Cardiac fibroblast (primary cell): ENCODE measurements at regions not wholly inside any gene's neighbourhood (a gene's known extent, or its start where the extent isn't known, plus 50 kb on each side); places are given as distances from the start of the nearest gene placed in this dataset.

Experiments used
- DNase-seq, 2 donors: peaks; one replicate each; pipeline versions ENCODE4 v3.0.0 to v3.0.0-alpha.2; 2010; ENCODE audit warnings: low read depth in 2 of 2
- H3K4me3 ChIP-seq, 2 donors: replicated peaks in 1 of 2; 1 replicate in 1 of 2; 2 replicates in 1 of 2; pipeline ENCODE4 v1.5.1; 2011; ENCODE audit warnings: low read depth in 2 of 2, low read length in 2 of 2, mild to moderate bottlenecking in 2 of 2, moderate library complexity in 1 of 2
- CTCF ChIP-seq: IDR thresholded peaks from one replicate; pipeline ENCODE4 v1.5.1; 2011; ENCODE audit warnings: low read depth, mild to moderate bottlenecking, low read length, inconsistent platforms

GRCh38 chr5:98069876-98070512 is 703.5 kb upstream of the RGMB start:
- peak in 1 of 2 donors; percentile 43 for DNase-seq
- TF ChIP-seq CTCF: no peak
- no peak overlapping the region for H3K4me3 ChIP-seq

- H3K4me3 ChIP-seq: no peak overlapping the region
- DNase-seq: no peak
- TF ChIP-seq CTCF: no peak
These were observed 700.5 kb upstream of the RGMB start for GRCh38 chr5:98072921-98073320.

- no peak overlapping the region for H3K4me3 ChIP-seq
- DNase-seq: no peak
- TF ChIP-seq CTCF: no peak
These were observed 697.0 kb upstream of the RGMB start for GRCh38 chr5:98076501-98076900.

GRCh38 chr5:98085593-98085992 is 687.9 kb upstream of the RGMB start:
- TF ChIP-seq CTCF: no peak
- no peak overlapping the region for H3K4me3 ChIP-seq
- DNase-seq: no peak

GRCh38 chr5:98095072-98095471 is 678.4 kb upstream of the RGMB start:
- TF ChIP-seq CTCF: no peak
- H3K4me3 ChIP-seq: no peak overlapping the region
- DNase-seq: peak in 1 of 2 donors; percentile 30

GRCh38 chr5:98096155-98096554 is 677.3 kb upstream of the RGMB start:
- H3K4me3 ChIP-seq: no peak overlapping the region
- no peak for TF ChIP-seq CTCF
- DNase-seq: peak; percentile 53 to 84
